ENCODE measurements at regions not wholly inside any gene's neighbourhood (a gene's known extent, or its start where the extent isn't known, plus 50 kb on each side); places are given as distances from the start of the nearest gene placed in this dataset.
"Not testable (repeated sequence)": the region's sequence is repeated elsewhere in the genome, so short reads cannot be mapped to it uniquely, and the experiment has no call there.

GRCh38 chr12:47610686-47611252 is 95.1 kb downstream of the RPAP3 start:
- no peak for DNase-seq

DNA sequence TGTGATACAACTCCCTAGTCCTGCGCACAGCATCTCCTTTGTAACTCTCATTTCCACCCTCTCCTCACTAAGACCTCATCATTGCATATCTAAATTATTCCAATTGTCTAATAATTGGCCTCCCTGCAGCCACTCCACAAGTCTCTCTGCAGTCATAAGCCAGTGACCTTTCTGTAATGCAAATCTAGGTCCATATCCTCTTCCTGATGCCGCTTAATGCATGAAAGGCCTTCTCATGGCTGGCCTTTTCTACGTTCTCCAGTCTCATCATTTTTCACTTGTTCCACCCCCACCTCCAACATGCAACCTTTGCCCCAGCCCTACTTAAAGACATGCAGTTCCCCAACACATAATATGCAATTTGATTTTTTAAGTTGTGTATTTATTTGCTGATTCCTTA is 96.0 kb downstream of the RPAP3 start:
- no peak for DNase-seq

GRCh38 chr12:47608671-47609070 is 97.2 kb downstream of the RPAP3 start:
- not testable (repeated sequence) for DNase-seq

DNA sequence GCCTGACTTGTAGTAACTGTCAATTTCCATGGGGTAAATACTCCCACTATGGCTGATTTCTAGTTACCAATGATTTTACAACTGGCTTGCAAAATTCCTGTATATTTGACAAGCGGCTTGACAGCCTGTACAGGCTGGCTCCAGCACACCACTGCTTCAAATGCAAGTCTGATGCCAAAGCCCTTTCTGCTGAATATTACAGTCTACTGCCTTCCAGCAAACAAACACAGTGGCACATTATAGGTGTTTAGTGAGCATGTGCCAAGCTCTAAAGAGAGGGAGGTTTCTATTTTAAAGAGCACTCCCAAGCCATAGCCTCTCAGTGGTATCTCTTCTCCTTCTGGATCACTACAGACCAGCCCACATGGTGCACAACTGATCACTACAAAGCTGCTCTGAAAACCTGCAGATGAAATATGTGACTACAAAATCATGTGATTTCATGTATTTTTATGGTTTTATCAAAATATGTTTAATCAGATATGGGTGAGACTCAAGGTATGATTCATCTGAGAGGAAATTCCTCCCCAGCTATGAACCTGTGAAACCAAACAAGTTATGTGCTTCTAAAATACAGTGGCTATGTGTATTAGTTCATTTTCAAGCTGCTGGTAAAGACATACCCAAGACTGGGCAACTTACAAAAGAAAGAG is 101.5 kb downstream of the RPAP3 start:
- DNase-seq, result no peak

DNA sequence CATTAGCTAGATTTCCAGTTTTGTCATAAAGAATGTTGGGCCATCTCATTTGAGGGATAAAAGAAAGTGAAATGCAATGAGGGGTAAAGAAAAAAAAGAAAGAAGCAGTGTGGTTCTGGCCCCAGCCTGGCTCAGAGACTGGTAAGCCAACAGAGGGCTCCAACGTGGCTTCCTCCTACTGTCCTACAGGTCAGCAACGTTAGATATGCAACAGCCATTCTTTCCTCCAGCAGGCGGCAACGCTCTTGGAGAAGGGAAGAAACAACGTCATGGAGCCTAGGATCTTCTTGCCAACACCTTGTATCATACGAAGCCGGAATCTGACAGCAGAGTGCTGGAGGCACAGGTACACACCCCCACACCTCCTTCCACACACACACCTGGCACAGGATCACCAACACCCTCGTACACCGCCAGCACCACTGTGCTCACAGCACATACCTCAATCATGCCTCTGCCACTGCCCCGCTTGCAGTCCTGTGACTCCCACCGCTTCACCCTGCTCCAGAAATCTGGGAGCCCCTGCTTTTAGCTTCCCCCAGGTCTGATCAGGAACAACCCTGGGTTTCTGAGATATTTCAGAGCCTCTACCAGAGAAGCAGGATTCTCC is 102.8 kb downstream of the RPAP3 start:
- no peak for DNase-seq

DNA sequence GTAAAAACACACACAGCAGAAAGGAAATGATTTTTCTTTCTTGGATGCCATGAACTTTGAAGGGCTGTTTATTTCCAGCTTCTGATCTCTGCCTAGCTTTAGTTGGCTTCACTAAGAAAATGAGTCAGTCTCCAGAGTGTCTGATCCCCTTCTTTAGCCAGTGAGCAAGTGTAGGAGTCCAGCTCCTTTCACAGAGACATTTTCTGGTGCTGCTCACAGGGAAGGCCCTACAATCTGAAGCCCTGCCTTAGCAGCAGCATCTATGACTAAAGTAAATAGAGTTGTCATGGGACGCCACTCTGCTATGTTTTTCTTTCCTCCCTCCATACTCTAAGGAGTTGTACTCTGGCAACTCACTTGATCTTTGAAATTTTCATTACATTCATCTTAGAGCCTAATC is 103.5 kb downstream of the RPAP3 start:
- DNase-seq, result no peak

DNA sequence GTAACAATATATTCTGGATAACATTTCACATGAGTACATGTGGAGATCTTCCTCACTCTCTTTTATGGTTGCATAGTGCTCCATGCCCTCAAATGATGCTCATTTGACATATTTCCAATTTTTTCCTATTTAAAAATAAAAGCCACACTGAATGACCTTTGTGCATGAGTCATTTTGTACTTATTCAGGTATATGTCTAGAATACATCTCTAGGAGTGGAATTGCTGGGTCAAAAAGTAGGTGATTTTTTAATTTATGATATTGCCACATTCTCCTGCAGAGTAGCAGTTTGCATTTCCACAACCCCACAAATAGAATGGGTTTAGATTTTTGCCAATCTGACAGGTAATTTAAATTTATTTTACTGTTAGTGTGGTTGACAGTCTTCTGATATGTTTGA is 104.8 kb downstream of the RPAP3 start:
- DNase-seq, result no peak

DNA sequence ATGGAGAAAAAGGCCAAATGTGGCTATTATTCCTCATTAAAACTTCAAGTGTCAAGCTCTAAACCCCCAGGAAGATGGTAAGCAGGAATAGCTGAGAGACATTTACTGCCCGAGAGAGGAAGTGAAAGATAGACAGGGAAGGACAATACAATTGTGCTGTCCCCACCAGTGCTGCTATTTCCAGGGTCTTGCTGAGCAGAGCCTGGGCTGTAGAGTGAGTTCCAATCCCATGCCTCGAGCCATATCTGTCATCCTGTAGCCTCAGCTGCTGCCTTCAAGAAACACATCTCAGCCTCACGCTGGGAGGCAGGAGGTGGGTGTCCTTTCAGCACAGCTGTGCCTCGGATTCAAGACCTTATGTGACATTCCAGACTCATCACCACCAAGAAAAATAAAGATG is 114.0 kb downstream of the RPAP3 start:
- DNase-seq, result no peak

DNA sequence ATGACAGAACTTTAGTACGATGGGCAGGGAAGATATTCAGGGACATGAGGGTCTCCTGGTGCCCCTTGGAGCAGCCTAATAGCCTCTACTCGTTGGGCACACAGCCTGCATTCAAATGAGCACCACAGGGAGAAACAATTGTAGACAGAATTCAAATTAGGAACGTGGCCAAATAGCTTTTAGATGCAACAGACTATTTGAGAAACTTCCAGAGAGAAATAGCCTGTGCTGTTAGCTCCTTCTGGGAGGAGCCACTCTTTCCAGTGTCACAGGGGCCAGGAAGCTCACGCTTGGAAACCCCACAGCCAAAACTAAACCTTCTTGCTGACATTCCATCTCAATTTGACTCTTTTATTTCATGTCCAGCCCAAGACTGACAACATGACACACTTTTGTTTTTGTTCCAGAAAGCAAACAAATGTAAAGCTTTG is 114.5 kb downstream of the RPAP3 start:
- DNase-seq, result no peak

DNA sequence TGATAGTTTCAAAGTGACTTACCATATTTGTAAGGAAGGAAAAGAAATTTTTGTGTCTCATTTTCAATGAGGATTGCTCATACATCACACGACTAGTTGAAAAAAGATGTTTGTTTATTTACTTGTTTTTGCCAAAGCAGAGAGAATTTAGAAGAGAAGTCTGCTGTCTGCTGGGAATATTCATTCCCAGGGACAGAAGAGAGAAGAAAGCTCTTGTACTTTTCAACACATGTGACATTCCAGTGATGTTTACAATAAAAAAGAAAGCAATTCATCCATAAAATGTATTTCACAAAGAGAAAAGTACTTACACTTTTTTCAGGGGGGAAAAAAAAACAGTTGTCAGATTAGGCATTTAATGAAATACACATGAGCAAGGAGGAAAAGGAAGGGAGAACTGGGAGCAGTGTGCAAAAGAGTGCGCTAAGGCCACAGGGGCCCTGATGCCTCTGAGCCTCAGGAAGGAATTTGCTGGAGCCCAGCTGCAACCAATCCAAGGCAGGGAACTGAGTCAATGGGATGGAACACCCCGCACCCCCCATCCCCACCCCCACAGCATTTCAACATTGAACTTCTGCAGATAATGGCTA is 115.0 kb downstream of the RPAP3 start:
- no peak for DNase-seq

GRCh38 chr12:47586952-47587669 is 118.7 kb downstream of the RPAP3 start:
- DNase-seq, result no peak

DNA sequence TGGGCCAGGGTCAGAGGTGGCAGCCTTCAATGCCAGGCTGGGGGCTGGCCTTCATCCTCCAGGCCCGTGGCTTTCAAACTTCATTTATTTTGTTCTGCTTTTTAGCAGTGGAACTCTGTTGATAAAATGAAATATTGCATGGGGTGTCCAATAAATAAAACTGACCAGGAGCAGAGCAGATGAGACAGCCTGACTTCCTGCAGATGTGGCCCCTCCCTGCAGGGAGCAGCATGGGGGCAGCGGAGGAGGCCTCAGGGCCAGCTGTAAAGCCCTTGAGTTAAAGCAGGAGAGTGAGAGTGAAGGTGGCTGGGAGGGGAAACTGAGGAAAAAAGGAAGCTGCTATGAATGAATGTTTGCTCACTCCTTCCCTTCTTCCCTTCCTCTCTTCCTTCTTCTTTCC is 120.3 kb downstream of the RPAP3 start:
- no peak for DNase-seq

GRCh38 chr12:47578836-47579235 is 127.0 kb downstream of the RPAP3 start:
- no peak for DNase-seq

DNA sequence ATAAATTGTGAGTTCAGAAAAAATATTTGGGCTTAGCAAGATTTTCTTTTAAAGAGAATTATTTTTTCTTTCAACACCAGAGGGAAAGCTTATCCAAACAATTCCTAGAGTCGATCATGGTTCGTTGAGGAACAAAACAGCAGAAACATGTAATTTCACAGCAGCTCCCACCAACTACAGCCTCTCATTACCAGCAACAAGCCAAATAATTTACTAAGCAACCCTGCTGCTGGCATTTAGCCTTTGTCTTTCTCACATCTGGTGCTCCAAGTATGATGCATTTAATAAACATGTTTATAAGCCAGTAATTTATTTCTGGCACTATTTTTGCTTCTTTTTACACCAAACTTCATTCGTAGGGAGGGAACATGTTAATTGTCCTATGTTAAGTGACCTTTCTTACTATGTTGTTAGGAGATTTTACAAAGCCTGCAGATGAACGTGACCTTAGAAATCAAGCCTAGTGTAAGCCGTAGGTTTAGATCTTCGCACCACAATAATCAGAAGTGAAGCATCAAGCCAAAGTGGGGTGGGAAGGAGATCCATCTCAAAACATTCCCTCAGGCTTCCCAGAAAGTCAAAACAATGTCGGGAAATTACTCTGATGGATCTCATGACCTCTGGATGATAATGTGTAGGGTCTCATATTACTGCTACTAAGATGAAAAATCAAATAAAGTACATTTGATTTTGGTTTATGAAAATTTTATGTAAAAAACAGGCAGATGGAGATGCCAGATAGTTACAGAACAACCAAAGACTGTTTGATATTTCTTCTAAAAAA is 128.4 kb downstream of the RPAP3 start:
- DNase-seq, result no peak

DNA sequence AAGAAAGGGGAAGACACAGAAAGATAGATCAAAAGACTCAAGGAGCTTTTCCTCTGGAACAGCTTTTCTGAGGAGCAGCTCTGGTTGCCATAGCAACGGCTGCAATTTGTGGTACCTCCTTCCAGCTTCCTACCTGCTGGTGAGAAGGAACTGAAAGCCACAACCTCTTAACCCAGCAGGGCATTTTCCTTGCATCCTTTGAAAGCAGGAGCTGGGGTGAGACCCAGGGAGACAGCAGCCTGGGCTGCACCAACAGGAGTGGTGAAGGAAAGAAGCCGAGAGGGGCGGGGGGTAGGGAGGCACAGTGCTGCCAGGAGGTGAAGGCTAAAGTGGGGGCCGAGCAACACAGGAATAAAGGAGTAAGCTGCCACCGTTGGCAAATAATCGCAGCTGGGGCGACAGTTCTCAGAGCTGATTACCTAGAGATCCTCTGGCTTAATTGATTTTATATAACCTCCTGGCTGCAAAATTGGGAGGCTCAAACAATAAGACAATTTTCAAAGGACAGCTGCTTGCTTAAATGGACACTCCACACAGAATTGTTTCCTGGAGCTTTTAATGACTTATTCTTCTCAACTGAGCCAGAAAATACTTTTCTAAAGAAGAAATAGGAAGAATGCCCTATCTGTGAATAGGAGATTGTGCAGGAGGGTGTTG is 129.4 kb downstream of the RPAP3 start:
- no peak for DNase-seq

DNA sequence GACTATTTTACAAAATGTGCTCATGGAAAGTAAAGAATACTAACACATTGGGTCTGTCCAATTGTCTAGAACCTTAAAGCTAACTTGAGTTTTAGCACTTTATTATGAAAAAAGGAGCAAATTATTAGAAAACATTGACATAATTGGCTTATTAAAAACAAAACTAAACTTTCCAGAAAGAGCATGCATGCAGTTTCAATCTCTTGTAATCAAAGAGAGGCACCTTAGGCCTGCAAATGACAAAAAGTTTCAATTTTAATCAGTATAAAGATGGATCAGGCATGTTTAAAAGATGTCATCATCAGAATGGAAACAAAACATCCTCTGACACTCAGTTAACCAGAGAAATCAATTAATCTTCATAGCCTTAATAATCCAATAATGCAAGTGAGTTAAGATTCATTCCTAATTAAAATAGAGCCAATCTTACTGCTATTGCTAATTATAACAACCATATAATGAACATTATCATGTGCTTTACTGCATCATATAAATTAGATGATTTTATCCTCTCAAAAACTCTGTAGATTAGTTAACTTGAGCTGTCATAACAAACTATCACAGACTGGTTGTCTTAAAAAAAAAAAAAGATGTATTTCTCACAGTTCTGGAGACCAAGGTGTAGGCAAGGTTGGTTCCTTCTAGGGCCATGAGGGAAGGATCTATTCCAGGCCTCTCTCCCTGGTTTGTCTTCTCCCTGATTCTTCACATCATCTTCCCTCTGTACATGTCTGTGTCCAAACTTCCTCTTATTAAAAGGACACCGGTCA is 131.4 kb downstream of the RPAP3 start:
- no peak for DNase-seq

DNA sequence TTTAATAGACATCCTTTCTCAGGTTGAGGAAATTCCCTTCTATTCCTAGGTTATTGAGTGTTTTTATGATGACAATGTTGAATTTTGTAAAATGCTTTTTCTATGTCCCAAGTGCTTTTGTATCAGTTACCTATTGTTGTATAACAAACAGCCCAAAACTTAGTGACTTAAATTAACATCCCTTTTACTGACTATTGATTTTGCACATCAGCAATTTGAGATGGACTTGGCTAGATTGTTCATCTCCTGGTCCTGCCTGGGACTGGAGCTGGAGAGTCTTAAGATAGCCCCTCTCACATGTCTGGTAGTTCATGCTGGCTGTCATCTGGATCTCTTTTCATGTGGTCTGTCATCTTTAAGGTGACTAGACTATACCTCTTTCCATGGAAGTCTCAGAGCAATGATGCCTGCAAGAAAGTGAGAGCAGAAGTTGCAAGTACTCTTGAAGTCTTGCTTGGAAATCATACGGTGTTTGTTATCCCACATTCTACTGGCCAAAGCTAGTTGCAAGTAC is 132.6 kb downstream of the RPAP3 start:
- no peak for DNase-seq

- no peak for DNase-seq
Measured at GRCh38 chr12:47570151-47570550, 135.7 kb downstream of the RPAP3 start.

DNA sequence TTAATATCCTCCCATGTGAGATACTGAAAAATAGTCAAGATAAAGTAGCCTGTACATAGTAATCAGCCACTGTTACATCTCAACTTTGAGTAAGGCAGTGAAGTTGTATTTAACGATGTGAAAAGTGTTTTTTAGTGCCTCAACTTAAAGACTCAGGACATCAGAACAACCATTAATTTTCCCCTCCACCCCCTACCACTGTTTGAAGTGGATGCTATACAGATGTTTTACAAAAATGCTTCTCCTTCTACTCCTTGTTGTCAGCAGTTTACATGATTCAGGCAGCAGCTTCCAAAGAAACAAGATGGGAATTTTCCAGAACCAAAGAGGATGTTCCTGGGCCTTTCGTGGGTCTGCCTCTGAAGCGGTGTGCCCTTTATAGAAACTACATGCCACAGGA is 143.6 kb downstream of the RPAP3 start:
- no peak for DNase-seq

DNA sequence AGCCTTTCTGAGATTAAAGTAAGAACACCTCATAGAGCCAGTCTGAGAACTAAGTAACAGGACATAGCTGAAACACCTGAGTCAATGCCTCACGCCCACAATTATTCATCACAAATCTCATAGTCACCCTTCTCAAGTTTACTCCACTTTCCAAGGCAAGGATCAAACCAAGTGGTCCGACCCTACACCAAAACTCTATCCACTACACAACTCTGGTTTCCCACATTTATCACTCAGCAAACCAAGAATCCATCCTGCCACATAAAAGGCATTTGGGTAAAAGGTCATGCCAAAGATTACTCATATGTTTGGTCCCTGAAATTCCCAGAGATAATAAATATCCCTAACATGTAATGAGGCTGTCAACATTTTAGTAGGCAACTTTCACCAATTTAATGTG is 144.1 kb downstream of the RPAP3 start:
- DNase-seq, result no peak

GRCh38 chr12:47560415-47560814 is 145.4 kb downstream of the RPAP3 start:
- DNase-seq, result no peak

Measured in SW 1271 (cell line).